GM21390 (cell line): ENCODE measurements at regions not wholly inside any gene's neighbourhood (a gene's known extent, or its start where the extent isn't known, plus 50 kb on each side); places are given as distances from the start of the nearest gene placed in this dataset.
"Not testable (repeated sequence)": the region's sequence is repeated elsewhere in the genome, so short reads cannot be mapped to it uniquely, and the experiment has no call there.

Experiments
- ATAC-seq: cut with Tn5 transposase; IDR thresholded peaks from one replicate; pipeline ENCODE4 v1.9.1; 2021; ENCODE audit not compliant: unreplicated experiment

- no peak for ATAC-seq
These were observed 105.4 kb upstream of the VANGL1 start for GRCh38 chr1:115536279-115536816.

- ATAC-seq = no peak
These were observed 107.7 kb upstream of the VANGL1 start for GRCh38 chr1:115534106-115534505.

- ATAC-seq = no peak
These were observed 110.0 kb upstream of the VANGL1 start for GRCh38 chr1:115531631-115532264.

DNA sequence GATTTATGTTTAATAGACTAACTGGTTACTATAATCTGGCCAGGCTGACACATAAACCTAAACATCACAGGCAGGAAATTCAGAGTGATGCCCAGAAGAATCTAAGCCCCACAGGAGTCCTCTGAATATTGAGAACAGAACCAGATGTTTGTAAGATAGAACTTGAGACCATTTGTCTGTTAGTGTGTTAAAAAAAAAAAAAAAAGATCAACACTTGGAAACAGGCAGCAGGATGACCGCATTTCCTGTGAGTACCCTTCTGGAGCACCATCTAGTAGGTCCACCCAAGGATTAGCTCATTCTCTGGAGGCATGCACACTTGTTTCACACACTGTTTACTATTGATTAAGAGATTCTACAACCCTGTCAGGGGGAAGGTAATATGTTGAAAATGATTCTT is 111.4 kb upstream of the VANGL1 start:
- ATAC-seq = no peak

GRCh38 chr1:115529216-115529897 is 112.4 kb upstream of the VANGL1 start:
- ATAC-seq = no peak

- not testable (repeated sequence) for ATAC-seq
These were observed 113.4 kb upstream of the VANGL1 start for GRCh38 chr1:115528336-115528735.

DNA sequence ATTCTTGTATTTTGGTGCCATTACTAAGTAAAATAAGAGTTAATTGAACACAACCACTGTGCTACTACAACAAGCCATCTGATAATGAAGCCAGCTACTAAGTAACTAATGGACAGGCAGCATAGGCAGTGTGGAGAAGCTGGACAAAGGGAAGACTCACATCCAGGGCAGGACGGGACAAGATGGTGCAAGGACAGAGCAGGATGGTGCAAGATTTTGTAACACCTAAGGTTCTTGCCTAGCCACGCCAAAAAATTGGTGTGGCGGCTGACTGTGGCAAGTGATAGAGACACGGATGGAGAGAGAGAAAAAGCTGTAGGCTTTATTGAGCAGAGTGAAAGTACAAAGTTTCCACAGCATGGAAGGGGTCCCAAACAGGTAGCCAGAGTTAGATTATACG is 114.0 kb upstream of the VANGL1 start:
- no peak for ATAC-seq

- no peak for ATAC-seq
These were observed 114.9 kb upstream of the VANGL1 start for GRCh38 chr1:115526900-115527299.

DNA sequence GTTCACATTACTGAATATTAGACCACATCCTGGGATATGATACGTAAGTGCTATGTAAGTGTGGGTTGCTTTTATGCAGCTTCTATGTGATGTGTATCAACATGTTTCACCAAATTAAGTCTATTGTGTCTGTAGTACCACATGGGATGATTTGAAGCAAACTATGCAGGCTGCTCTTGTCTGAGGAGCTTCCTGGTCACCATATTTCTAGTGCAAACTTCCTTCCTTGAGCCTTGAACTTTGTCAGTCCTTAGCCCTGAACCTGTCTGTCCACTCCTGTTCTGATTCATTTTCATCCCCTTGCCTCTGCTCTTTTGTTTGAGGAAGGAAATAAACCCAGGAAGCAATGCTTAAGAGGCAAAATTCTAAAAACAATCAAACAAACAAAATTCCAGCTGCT is 117.5 kb upstream of the VANGL1 start:
- no peak for ATAC-seq

DNA sequence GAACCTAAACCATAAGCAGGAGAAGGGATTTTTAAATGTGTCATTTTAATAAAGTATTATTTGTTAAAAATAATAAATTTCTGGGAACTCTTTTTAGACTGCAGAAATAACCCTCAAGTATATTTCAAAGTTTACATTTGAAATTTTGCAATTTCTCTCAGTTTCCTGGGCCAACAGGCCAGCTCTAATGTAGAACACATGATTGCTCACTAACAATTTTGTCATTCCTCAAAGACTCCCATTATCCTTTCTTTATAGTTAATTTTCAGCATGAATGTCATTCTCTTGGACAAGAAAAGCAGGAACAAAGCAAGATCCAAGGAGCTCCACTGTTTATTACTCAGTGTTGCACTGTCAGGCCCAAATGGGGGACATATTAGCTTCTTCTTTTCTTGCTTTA is 119.4 kb upstream of the VANGL1 start:
- no peak for ATAC-seq

DNA sequence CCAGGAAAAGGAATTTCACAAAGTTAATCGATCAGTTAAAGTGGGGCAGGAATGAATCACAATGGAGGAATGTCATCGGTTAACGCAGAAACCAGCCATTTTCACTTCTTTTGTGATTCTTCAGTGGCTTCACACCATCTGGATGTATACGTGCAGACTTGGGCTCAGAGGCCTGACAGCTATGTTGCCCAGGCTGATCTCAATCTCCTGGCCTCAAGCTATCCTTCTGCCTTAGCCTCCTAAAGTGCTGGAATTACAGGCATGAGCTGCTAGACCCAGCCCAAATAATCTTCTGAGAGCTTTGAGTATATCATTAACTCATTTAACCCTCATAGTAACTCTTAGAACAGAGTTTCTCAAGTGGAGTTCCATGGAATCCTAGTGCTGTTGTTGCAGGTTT is 126.5 kb upstream of the VANGL1 start:
- no peak for ATAC-seq

GRCh38 chr1:115510226-115510625 is 131.5 kb upstream of the VANGL1 start:
- not testable (repeated sequence) for ATAC-seq

- no peak for ATAC-seq
These were observed 133.9 kb upstream of the VANGL1 start for GRCh38 chr1:115507901-115508300.

- ATAC-seq = no peak
These were observed 134.7 kb upstream of the VANGL1 start for GRCh38 chr1:115506924-115507589.

GRCh38 chr1:115506518-115506917 is 135.3 kb upstream of the VANGL1 start:
- ATAC-seq = no peak

GRCh38 chr1:115505148-115505571 is 136.6 kb upstream of the VANGL1 start:
- ATAC-seq = no peak

GRCh38 chr1:115502183-115502582 is 139.6 kb upstream of the VANGL1 start:
- not testable (repeated sequence) for ATAC-seq

GRCh38 chr1:115501476-115501875 is 140.3 kb upstream of the VANGL1 start:
- ATAC-seq = no peak

- no peak for ATAC-seq
These were observed 142.5 kb upstream of the VANGL1 start for GRCh38 chr1:115499253-115499652.

GRCh38 chr1:115496904-115497527 is 144.8 kb upstream of the VANGL1 start:
- ATAC-seq = no peak

GRCh38 chr1:115495625-115496024 is 146.1 kb upstream of the VANGL1 start:
- ATAC-seq = no peak

- ATAC-seq = no peak
These were observed 146.7 kb upstream of the VANGL1 start for GRCh38 chr1:115495111-115495510.
